ENCODE measurements at regions not wholly inside any gene's neighbourhood (a gene's known extent, or its start where the extent isn't known, plus 50 kb on each side); places are given as distances from the start of the nearest gene placed in this dataset.

- TF ChIP-seq CTCF (IDR thresholded peaks at IDR 0.05) (no peak), ZNF671 (CRISPR knock-in tag; IDR thresholded peaks at IDR 0.05) (no peak), ATF3 (CRISPR knock-in tag; conservative IDR thresholded peaks at IDR 0.05) (no peak), STAT6 (CRISPR knock-in tag; conservative IDR thresholded peaks at IDR 0.05; ENCODE audit: low read depth) (no peak), CREM (CRISPR knock-in tag; IDR thresholded peaks at IDR 0.05) (no peak), ZBTB43 (CRISPR knock-in tag; IDR thresholded peaks at IDR 0.05) (no peak)
Observed at GRCh38 chr6:81608776-81609175, 143.7 kb downstream of the TENT5A start.

Data from WTC11 (cell line).